Liver (tissue), 8 donors: ENCODE measurements at regions not wholly inside any gene's neighbourhood (a gene's known extent, or its start where the extent isn't known, plus 50 kb on each side); places are given as distances from the start of the nearest gene placed in this dataset.

Experiments
- DNase-seq: peaks from one replicate; pipeline ENCODE4 v3.0.0-alpha.2; 2017; ENCODE audit warnings: low spot score
- H3K27ac ChIP-seq, 2 donors: one replicate each; pipeline ENCODE4 v1.7.0; 2013; ENCODE audit warnings: inconsistent platforms in 2 of 2, low read length in 2 of 2, control low read depth in 1 of 2, low read depth in 1 of 2, mild to moderate bottlenecking in 1 of 2
- H3K27me3 ChIP-seq, 4 donors: one replicate each; pipeline versions ENCODE4 v1.6.1 to v1.7.0; 2013; ENCODE audit warnings: low read length in 3 of 4, inconsistent platforms in 1 of 4, mild to moderate bottlenecking in 1 of 4, moderate library complexity in 1 of 4; ENCODE audit not compliant: control insufficient read depth in 4 of 4, insufficient read depth in 4 of 4
- H3K36me3 ChIP-seq, 4 donors: one replicate each; pipeline versions ENCODE4 v1.6.1 to v1.7.0; 2013; ENCODE audit warnings: low read length in 3 of 4, mild to moderate bottlenecking in 3 of 4, low read depth in 1 of 4, moderate library complexity in 1 of 4; ENCODE audit not compliant: control insufficient read depth in 4 of 4, insufficient read depth in 3 of 4
- H3K4me1 ChIP-seq, 4 donors: one replicate each; pipeline versions ENCODE4 v1.6.1 to v1.7.0; 2013; ENCODE audit warnings: low read length in 3 of 4, mild to moderate bottlenecking in 3 of 4, moderate library complexity in 1 of 4; ENCODE audit not compliant: control insufficient read depth in 4 of 4, insufficient read depth in 4 of 4
- H3K4me3 ChIP-seq, 3 donors: one replicate each; pipeline versions ENCODE4 v1.6.1 to v1.7.0; 2013; ENCODE audit warnings: low read length in 3 of 3, control low read depth in 1 of 3, low read depth in 1 of 3, mild to moderate bottlenecking in 1 of 3
- H3K9ac ChIP-seq, 2 donors: one replicate each; pipeline ENCODE4 v1.7.0; 2013; ENCODE audit warnings: low read length in 2 of 2, mild to moderate bottlenecking in 2 of 2, moderate library complexity in 2 of 2, control low read depth in 1 of 2, low read depth in 1 of 2
- H3K9me3 ChIP-seq, 4 donors: one replicate each; pipeline versions ENCODE4 v1.6.1 to v1.7.0; 2013; ENCODE audit warnings: low read length in 3 of 4; ENCODE audit not compliant: control insufficient read depth in 4 of 4
- CTCF ChIP-seq: fragments of 150-350 bp; IDR thresholded peaks from 2 replicates; pipeline ENCODE4 v1.5.1; 2017; ENCODE audit warnings: improper control_type of control experiment, low read depth, low read length; ENCODE audit not compliant: missing input control
- EGR1 ChIP-seq, 2 donors: IDR thresholded peaks; 2 replicates each; pipeline ENCODE4 v1.6.1; 2016 to 2018; ENCODE audit warnings: antibody characterized with exemption in 2 of 2, low read depth in 2 of 2
- FOXA1 ChIP-seq: IDR thresholded peaks from 2 replicates; pipeline ENCODE4 v1.6.1; 2016; ENCODE audit warnings: antibody characterized with exemption
- FOXA2 ChIP-seq: IDR thresholded peaks from 2 replicates; pipeline ENCODE4 v1.6.1; 2016; ENCODE audit warnings: antibody characterized with exemption
- GABPA ChIP-seq, 2 donors: IDR thresholded peaks in 1 of 2; conservative IDR thresholded peaks in 1 of 2; 2 replicates each; pipeline ENCODE4 v1.6.1; 2016; ENCODE audit warnings: antibody characterized with exemption in 2 of 2, mild to moderate bottlenecking in 1 of 2, moderate library complexity in 1 of 2
- HNF4A ChIP-seq, 2 donors: conservative IDR thresholded peaks; 2 replicates each; pipeline ENCODE4 v1.6.1; 2016; ENCODE audit warnings: antibody characterized with exemption in 2 of 2, mild to moderate bottlenecking in 2 of 2
- HNF4G ChIP-seq: IDR thresholded peaks from 2 replicates; pipeline ENCODE4 v1.6.1; 2016; ENCODE audit warnings: antibody characterized with exemption
- JUND ChIP-seq, 2 donors: IDR thresholded peaks; 2 replicates each; pipeline ENCODE4 v1.6.1; 2016; ENCODE audit warnings: antibody characterized with exemption in 2 of 2
- NR2F2 ChIP-seq: IDR thresholded peaks from 2 replicates; pipeline ENCODE4 v1.6.1; 2016; ENCODE audit warnings: antibody characterized with exemption
- RAD21 ChIP-seq, 2 donors: IDR thresholded peaks; 2 replicates each; pipeline ENCODE4 v1.6.1; 2016; ENCODE audit warnings: antibody characterized with exemption in 2 of 2, mild to moderate bottlenecking in 2 of 2
- REST ChIP-seq: IDR thresholded peaks from 2 replicates; pipeline ENCODE4 v1.6.1; 2016; ENCODE audit warnings: antibody characterized with exemption, mild to moderate bottlenecking
- RXRA ChIP-seq, 2 donors: IDR thresholded peaks; 2 replicates each; pipeline ENCODE4 v1.6.1; 2017 to 2018; ENCODE audit warnings: antibody characterized with exemption in 2 of 2, mild to moderate bottlenecking in 1 of 2
- SP1 ChIP-seq: IDR thresholded peaks from 2 replicates; pipeline ENCODE4 v1.6.1; 2018; ENCODE audit warnings: antibody characterized with exemption, mild to moderate bottlenecking
- TAF1 ChIP-seq: conservative IDR thresholded peaks from 2 replicates; pipeline ENCODE4 v1.6.1; 2016; ENCODE audit warnings: antibody characterized with exemption, mild to moderate bottlenecking
- YY1 ChIP-seq: IDR thresholded peaks from 2 replicates; pipeline ENCODE4 v1.6.1; 2016; ENCODE audit warnings: antibody characterized with exemption, mild to moderate bottlenecking
- WGBS: extraction: QIAGEN DNeasy Blood & Tissue Kit; methylation state at CpG from one replicate; pipeline ENCODE4 v1.1.7; 2013; 5-methylcytosine and 5-hydroxymethylcytosine counted together
- TF ChIP-seq, protein P1 (sequence below): IDR thresholded peaks from 2 replicates; pipeline ENCODE4 v1.6.1; 2016; ENCODE audit warnings: antibody characterized with exemption
- TF ChIP-seq, protein P2 (sequence below): IDR thresholded peaks from 2 replicates; pipeline ENCODE4 v1.6.1; 2016; ENCODE audit warnings: antibody characterized with exemption
- TF ChIP-seq, protein P3 (sequence below): IDR thresholded peaks from 2 replicates; pipeline ENCODE4 v1.6.1; 2016; ENCODE audit warnings: antibody characterized with exemption
- donor health status: healthy.
- donor health status: healthy.
- donor health status: healthy.
- donor health status: healthy.
- donor health status: healthy.

DNA sequence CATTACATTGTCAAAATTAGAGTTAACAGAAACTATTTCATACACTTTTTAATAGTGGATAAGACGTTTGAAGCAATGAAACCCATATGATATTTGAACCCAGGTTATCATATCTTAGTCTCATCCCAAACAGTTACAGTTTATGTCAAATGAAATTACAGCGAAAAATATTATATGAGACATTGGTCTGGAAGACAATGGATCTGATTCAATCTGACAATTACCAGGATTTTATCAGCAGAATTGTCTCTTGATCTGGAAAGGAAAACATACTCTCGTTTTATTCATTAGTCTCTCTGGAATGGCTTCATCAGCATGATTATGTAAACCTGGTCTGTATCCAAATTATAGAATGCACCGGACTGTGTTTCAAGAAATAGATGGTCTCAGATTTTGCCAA, 818.6 kb downstream of the NCAM2 start (continued):
- TF ChIP-seq CTCF (no peak), YY1 (no peak), RAD21 (IDR thresholded peaks at IDR 0.05) (no peak)
- TF ChIP-seq, protein P1, sequence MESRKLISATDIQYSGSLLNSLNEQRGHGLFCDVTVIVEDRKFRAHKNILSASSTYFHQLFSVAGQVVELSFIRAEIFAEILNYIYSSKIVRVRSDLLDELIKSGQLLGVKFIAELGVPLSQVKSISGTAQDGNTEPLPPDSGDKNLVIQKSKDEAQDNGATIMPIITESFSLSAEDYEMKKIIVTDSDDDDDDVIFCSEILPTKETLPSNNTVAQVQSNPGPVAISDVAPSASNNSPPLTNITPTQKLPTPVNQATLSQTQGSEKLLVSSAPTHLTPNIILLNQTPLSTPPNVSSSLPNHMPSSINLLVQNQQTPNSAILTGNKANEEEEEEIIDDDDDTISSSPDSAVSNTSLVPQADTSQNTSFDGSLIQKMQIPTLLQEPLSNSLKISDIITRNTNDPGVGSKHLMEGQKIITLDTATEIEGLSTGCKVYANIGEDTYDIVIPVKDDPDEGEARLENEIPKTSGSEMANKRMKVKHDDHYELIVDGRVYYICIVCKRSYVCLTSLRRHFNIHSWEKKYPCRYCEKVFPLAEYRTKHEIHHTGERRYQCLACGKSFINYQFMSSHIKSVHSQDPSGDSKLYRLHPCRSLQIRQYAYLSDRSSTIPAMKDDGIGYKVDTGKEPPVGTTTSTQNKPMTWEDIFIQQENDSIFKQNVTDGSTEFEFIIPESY: no peak

GRCh38 chr21:21818898-21819297, 820.7 kb downstream of the NCAM2 start:
- H3K9me3 ChIP-seq: no peaks in the 10 kb centered on the region

DNA sequence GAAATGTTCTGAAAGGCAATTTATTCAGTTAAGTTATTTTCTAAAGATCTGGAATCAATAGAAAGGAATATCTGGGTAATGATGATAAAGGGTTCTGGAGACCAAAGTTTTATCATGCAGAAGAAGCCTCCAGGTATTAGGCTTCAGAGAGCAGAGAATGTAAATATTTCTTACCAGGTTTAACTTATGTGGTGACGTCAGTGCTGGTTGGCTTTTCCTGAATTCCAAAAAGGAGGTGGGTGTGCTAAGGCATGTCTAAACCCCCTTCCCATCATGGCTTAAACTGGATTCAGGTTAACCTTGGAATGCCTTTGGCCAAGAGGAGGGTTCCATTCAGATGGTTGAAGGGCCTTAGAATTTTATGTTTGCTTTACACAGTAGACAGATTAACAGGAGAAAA, 829.9 kb downstream of the NCAM2 start:
- WGBS: 57% methylated on average over 1 of the region's 1 CpG
- Histone ChIP-seq H3K9ac (no peak overlapping the region), H3K4me1 (no peaks in the 10 kb centered on the region), H3K27me3 (no peaks in the 10 kb centered on the region), H3K9me3 (no peaks in the 10 kb centered on the region), H3K27ac (no peak overlapping the region), H3K4me3 (no peak overlapping the region), H3K36me3 (no peaks in the 10 kb centered on the region)
- no peak for DNase-seq
- TF ChIP-seq REST (no peak), RAD21 (IDR thresholded peaks at IDR 0.05) (no peak), GABPA (IDR thresholded peaks at IDR 0.05 in 1 of 2, conservative IDR thresholded peaks at IDR 0.05 in 1 of 2) (no peak)
- TF ChIP-seq, protein P2, sequence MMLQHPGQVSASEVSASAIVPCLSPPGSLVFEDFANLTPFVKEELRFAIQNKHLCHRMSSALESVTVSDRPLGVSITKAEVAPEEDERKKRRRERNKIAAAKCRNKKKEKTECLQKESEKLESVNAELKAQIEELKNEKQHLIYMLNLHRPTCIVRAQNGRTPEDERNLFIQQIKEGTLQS: no peak

More at GRCh38 chr21:21818898-21819297, 820.7 kb downstream of the NCAM2 start:
- WGBS: 72% methylated on average over 2 of the region's 2 CpGs
- Histone ChIP-seq H3K4me1 (no peaks in the 10 kb centered on the region), H3K27me3 (no peaks in the 10 kb centered on the region), H3K9ac (no peak overlapping the region), H3K36me3 (no peaks in the 10 kb centered on the region), H3K4me3 (no peak overlapping the region), H3K27ac (no peak overlapping the region)
- TF ChIP-seq FOXA2 (no peak), RXRA (IDR thresholded peaks at IDR 0.05) (no peak), JUND (IDR thresholded peaks at IDR 0.05) (no peak), HNF4A (conservative IDR thresholded peaks at IDR 0.05) (no peak), YY1 (no peak), TAF1 (no peak), SP1 (no peak), NR2F2 (no peak), GABPA (IDR thresholded peaks at IDR 0.05 in 1 of 2, conservative IDR thresholded peaks at IDR 0.05 in 1 of 2) (no peak), CTCF (no peak), EGR1 (IDR thresholded peaks at IDR 0.05; ENCODE audit: low read depth in 2 of 2) (no peak), FOXA1 (no peak), RAD21 (IDR thresholded peaks at IDR 0.05) (no peak), HNF4G (no peak)
- TF ChIP-seq, protein P3, sequence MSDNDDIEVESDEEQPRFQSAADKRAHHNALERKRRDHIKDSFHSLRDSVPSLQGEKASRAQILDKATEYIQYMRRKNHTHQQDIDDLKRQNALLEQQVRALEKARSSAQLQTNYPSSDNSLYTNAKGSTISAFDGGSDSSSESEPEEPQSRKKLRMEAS: no peak
- TF ChIP-seq, protein P2: no peak
- no peak for DNase-seq
